ENCODE measurements at regions not wholly inside any gene's neighbourhood (a gene's known extent, or its start where the extent isn't known, plus 50 kb on each side); places are given as distances from the start of the nearest gene placed in this dataset.

DNA sequence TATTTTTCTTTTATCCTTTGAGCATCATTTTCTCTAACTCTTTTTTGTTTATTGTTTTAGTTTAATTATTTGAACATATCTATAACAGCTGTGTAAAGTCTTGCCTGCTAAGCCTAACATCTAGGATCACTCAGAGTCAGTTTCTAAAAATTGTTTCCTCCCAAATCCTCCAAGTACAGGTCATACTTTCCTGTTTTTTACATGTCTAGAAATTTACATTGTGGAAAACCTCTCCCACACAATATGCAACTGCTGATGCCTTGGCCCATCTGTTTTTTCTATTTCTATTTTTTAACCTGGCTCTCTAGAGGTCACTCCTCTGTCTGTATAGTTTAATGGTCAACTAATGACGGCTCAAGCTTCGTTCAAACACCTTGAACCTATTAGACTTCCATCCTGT is 261.0 kb downstream of the HRH4 start:
- H3K27ac Mint-ChIP-seq = no peak overlapping the region
- H3K4me2 ChIP-seq (replicated peaks; ENCODE audit: extremely low read depth, low read length, poor library complexity, severe bottlenecking) = no peak overlapping the region
- no peak overlapping the region for H3K4me3 Mint-ChIP-seq
- no peaks in the 10 kb centered on the region for H4K20me1 ChIP-seq (ENCODE audit: insufficient read depth, low read length)
- H3K36me3 Mint-ChIP-seq = no peaks in the 10 kb centered on the region
- H3K4me1 ChIP-seq (ENCODE audit: control insufficient read depth in 1 of 2, insufficient read depth in 2 of 2, low read length in 2 of 2) = no peaks in the 10 kb centered on the region
- no CpG with 5 or more reads among the region's 2 CpGs for WGBS (ENCODE audit: insufficient coverage)
- H3K4me1 Mint-ChIP-seq = no peaks in the 10 kb centered on the region
- no peaks in the 10 kb centered on the region for H3K9me3 ChIP-seq (replicated peaks in 1 of 2; ENCODE audit: control insufficient read depth in 1 of 2, insufficient read depth in 1 of 2, low read length in 2 of 2)
- intact Hi-C loops (cut with micrococcal nuclease) = loop anchor here in 1 of 2 donors (5.0 to 10.0 kb wide), 2 partner anchors 117 to 364 kb away; no protein-coding TSS in a partner anchor
- no peaks in the 10 kb centered on the region for H3K79me2 ChIP-seq (ENCODE audit: insufficient read depth, low read length)
- no peak overlapping the region for H3K27ac ChIP-seq (ENCODE audit: low read depth in 1 of 2, low read length in 2 of 2)
- H3K4me3 ChIP-seq (replicated peaks in 1 of 3; ENCODE audit: low read depth in 2 of 3, low read length in 3 of 3) = no peak overlapping the region
- no peaks in the 10 kb centered on the region for H3K27me3 ChIP-seq (ENCODE audit: control insufficient read depth in 2 of 2, insufficient read depth in 2 of 2, low read length in 2 of 2)
- peaks cover 1 to 8% (median 3%) of the 10 kb centered on the region in 3 donors for H3K27me3 Mint-ChIP-seq (ENCODE audit: low read depth in 3 of 3)
- DNase-seq = no peak
- no peaks in the 10 kb centered on the region for H3K36me3 ChIP-seq (replicated peaks in 1 of 2; ENCODE audit: control insufficient read depth in 1 of 2, insufficient read depth in 2 of 2, low read length in 2 of 2)
- H2AFZ ChIP-seq (ENCODE audit: insufficient read depth, low read depth, low read length, poor library complexity, severe bottlenecking) = no peak overlapping the region
- peaks cover 0 to 4% (median 0%) of the 10 kb centered on the region in 7 donors for H3K9me3 Mint-ChIP-seq
- H3K9ac ChIP-seq (ENCODE audit: insufficient read depth, low read length, poor library complexity, severe bottlenecking) = no peak overlapping the region
- TF ChIP-seq CTCF (IDR thresholded peaks at IDR 0.05) = no peak

DNA sequence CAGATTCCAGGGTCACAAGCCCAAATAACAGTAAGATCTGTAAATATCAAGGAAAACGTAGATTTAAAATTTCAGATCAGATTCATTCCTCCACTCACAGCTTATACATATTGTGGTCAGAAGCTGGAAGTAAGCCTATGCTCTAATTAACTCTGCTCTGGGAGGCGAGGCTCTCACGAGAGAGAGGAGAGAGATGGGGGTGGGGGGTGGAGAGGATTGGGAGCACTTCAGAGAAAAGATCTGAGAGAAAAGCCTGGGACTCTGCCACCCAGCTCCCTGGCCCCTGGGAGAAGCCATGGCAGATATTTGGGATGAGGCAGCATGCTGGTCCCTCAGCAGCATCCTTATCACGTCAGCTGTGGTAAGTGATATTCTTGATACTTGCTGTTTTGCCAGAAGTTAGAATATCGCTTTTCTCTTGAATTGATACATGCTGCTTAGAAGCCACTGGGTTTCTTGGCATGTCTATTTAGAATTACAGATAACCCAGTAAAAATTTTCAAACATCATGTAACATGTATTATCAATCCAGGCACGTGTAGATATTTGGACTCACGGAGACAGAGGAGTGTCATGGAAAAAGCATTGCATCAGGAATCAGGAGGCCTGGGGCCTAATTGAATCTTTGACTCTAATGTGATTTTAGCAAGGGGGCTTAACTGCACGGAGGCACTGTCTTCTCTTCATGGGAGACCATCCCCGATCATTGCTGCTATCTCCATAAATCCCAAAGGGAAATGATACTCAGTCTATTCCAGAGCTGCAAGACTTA is 265.4 kb downstream of the HRH4 start:
- H3K79me2 ChIP-seq (ENCODE audit: insufficient read depth, low read length) = no peaks in the 10 kb centered on the region
- no peak overlapping the region for H3K4me3 ChIP-seq (replicated peaks in 1 of 3; ENCODE audit: low read depth in 2 of 3, low read length in 3 of 3)
- H3K9ac ChIP-seq (ENCODE audit: insufficient read depth, low read length, poor library complexity, severe bottlenecking) = no peak overlapping the region
- H3K4me2 ChIP-seq (replicated peaks; ENCODE audit: extremely low read depth, low read length, poor library complexity, severe bottlenecking) = no peak overlapping the region
- H3K27me3 ChIP-seq (ENCODE audit: control insufficient read depth in 2 of 2, insufficient read depth in 2 of 2, low read length in 2 of 2) = no peaks in the 10 kb centered on the region
- H3K27ac ChIP-seq (ENCODE audit: low read depth in 1 of 2, low read length in 2 of 2) = no peak overlapping the region
- Mint-ChIP-seq H3K4me3 (no peak overlapping the region), H3K27ac (no peak overlapping the region), H3K9me3 (no peaks in the 10 kb centered on the region), H3K27me3 (ENCODE audit: low read depth in 3 of 3) (peaks cover under 1 to 2% (median 2%) of the 10 kb centered on the region in 3 donors), H3K36me3 (no peaks in the 10 kb centered on the region), H3K4me1 (peaks cover 2% of the 10 kb centered on the region)
- 97% methylated on average over 4 of the region's 9 CpGs for WGBS (ENCODE audit: insufficient coverage)
- H2AFZ ChIP-seq (ENCODE audit: insufficient read depth, low read depth, low read length, poor library complexity, severe bottlenecking) = peak overlapping the region; percentile 35
- no peaks in the 10 kb centered on the region for H3K36me3 ChIP-seq (replicated peaks in 1 of 2; ENCODE audit: control insufficient read depth in 1 of 2, insufficient read depth in 2 of 2, low read length in 2 of 2)
- no peak for TF ChIP-seq CTCF (IDR thresholded peaks at IDR 0.05)
- DNase-seq = no peak
- no peaks in the 10 kb centered on the region for H3K4me1 ChIP-seq (ENCODE audit: control insufficient read depth in 1 of 2, insufficient read depth in 2 of 2, low read length in 2 of 2)
- no peaks in the 10 kb centered on the region for H4K20me1 ChIP-seq (ENCODE audit: insufficient read depth, low read length)
- no peaks in the 10 kb centered on the region for H3K9me3 ChIP-seq (replicated peaks in 1 of 2; ENCODE audit: control insufficient read depth in 1 of 2, insufficient read depth in 1 of 2, low read length in 2 of 2)
- intact Hi-C loops (cut with micrococcal nuclease) = loop anchor here (5.0 to 10.0 kb wide), 3 partner anchors 121 to 369 kb away; no protein-coding TSS in a partner anchor

Measured in CD14-positive monocyte (primary cell).